Testis (tissue), 2 donors: ENCODE measurements at regions not wholly inside any gene's neighbourhood (a gene's known extent, or its start where the extent isn't known, plus 50 kb on each side); places are given as distances from the start of the nearest gene placed in this dataset.

Experiments
- DNase-seq: peaks from one replicate; pipeline ENCODE4 v3.0.0-alpha.2; 2019
- H3K27ac ChIP-seq, 2 donors: fragments of 200-600 bp; sonication (generic); one replicate each; pipeline ENCODE4 v1.5.1; 2019
- H3K27me3 ChIP-seq: fragments of 200-600 bp; sonication (generic); one replicate; pipeline ENCODE4 v1.5.1; 2019
- H3K36me3 ChIP-seq: fragments of 200-600 bp; sonication (generic); one replicate; pipeline ENCODE4 v1.5.1; 2017; ENCODE audit warnings: low read depth; ENCODE audit errors: missing control alignments
- H3K4me1 ChIP-seq: fragments of 200-600 bp; sonication (generic); one replicate; pipeline ENCODE4 v1.5.1; 2019
- H3K4me3 ChIP-seq, 2 donors: fragments of 200-600 bp; sonication (generic); one replicate each; pipeline ENCODE4 v1.5.1; 2017 to 2019
- H3K9me3 ChIP-seq: fragments of 200-600 bp; sonication (generic); one replicate; pipeline ENCODE4 v1.5.1; 2017
- POLR2A ChIP-seq: fragments of 450-650 bp; IDR thresholded peaks from one replicate; pipeline ENCODE4 v1.6.1; 2017; ENCODE audit warnings: antibody characterized with exemption, mild to moderate bottlenecking, moderate library complexity
- WGBS, 2 donors: methylation state at CpG; one replicate each; pipeline ENCODE4 v1.1.5; 2018; 5-methylcytosine and 5-hydroxymethylcytosine counted together
- intact Hi-C: fragments of 100-400 bp; cut with DNase I; formaldehyde crosslinking; loops from one replicate; pipeline ENCODE4 v1.15.1; 2023; ENCODE audit warnings: low total_unique reads
- TF ChIP-seq, protein P1 (sequence below), 3 experiments: fragments of 450-650 bp in 2 of 3; fragments of 200-600 bp in 1 of 3; sonication (generic) in 1 of 3; IDR thresholded peaks; one replicate each; pipeline ENCODE4 v1.5.1; 2016 to 2019; ENCODE audit warnings: antibody characterized with exemption in 3 of 3, mild to moderate bottlenecking in 2 of 3, moderate library complexity in 1 of 3

DNA sequence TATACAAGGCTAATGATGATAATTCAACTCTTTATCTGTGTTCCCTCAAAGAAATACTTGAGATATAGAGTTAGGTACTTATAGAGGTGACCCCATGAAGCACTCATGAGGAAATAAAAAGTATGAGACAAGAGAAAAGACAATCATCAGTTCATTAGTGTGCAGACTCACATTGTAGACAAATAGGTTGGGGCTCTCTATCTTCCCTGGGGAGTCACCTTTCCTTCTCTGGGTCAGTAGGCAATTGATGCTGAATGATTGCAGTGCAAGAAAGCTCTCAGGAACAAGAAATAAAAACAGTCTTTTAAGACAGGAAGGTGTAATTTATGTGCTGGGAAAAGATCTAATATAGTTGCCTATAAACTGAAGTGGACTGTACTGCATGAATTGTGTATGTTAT lies 1357.6 kb upstream of the EPHA6 start:
- Histone ChIP-seq H3K9me3 (no peaks in the 10 kb centered on the region), H3K4me3 (no peak overlapping the region), H3K27ac (no peak overlapping the region), H3K27me3 (no peaks in the 10 kb centered on the region), H3K4me1 (no peaks in the 10 kb centered on the region), H3K36me3 (no peaks in the 10 kb centered on the region)
- no peak for DNase-seq
- intact Hi-C loops: no loop called here
- TF ChIP-seq POLR2A: no peak
- TF ChIP-seq, protein P1, sequence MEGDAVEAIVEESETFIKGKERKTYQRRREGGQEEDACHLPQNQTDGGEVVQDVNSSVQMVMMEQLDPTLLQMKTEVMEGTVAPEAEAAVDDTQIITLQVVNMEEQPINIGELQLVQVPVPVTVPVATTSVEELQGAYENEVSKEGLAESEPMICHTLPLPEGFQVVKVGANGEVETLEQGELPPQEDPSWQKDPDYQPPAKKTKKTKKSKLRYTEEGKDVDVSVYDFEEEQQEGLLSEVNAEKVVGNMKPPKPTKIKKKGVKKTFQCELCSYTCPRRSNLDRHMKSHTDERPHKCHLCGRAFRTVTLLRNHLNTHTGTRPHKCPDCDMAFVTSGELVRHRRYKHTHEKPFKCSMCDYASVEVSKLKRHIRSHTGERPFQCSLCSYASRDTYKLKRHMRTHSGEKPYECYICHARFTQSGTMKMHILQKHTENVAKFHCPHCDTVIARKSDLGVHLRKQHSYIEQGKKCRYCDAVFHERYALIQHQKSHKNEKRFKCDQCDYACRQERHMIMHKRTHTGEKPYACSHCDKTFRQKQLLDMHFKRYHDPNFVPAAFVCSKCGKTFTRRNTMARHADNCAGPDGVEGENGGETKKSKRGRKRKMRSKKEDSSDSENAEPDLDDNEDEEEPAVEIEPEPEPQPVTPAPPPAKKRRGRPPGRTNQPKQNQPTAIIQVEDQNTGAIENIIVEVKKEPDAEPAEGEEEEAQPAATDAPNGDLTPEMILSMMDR (IDR thresholded peaks at IDR 0.05): no peak

DNA sequence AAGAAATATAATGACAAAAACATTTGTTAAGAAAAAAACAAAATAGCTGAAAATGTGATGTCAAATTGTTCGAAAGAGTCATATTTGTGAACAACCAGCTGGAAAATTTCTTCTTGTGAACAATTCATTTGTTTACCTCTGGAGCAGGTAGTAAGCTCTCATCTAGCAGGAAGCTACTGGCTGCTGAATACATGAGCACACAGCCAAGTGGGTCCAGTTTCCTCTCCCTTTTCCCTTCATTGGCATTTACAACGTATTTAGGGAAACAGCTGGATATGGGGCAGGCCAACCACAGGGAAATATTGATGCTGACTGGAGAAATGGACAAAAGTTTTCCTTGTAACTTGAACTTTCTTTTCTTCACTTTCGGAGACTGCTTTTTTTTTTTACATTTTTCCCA lies 1354.7 kb upstream of the EPHA6 start:
- H3K36me3 ChIP-seq: no peaks in the 10 kb centered on the region
- H3K4me1 ChIP-seq: no peaks in the 10 kb centered on the region
- H3K4me3 ChIP-seq: no peak overlapping the region
- H3K27me3 ChIP-seq: no peaks in the 10 kb centered on the region
- no peak for DNase-seq
- TF ChIP-seq, protein P1 (IDR thresholded peaks at IDR 0.05): no peak
- no peak for TF ChIP-seq POLR2A
- peak overlapping the region in 1 of 2 donors; percentile 59 for H3K27ac ChIP-seq
- intact Hi-C loops: no loop called here
- no peaks in the 10 kb centered on the region for H3K9me3 ChIP-seq
- 46 to 49% methylated on average over 3 of the region's 3 CpGs for WGBS, 2 donors

DNA sequence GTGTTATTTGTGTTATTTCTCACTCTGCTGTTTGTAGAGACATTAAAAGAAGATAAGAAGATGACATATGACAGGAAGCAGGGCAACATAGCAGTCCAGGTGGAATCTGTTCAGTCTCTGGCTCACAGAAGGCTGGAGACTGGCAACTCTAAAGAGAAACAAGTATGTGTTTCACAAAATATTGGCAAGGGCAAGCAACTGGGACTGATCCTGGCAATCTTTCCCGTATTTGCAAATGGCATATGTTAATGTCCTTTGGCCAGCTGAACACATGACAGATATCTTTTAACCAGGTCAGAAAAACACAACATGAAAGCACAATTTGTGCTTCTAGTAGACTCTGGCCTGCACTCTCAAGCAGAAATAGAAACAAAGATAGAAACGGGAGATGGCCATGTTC lies 1354.1 kb upstream of the EPHA6 start:
- no peaks in the 10 kb centered on the region for H3K36me3 ChIP-seq
- H3K27ac ChIP-seq: peak overlapping the region in 1 of 2 donors; percentile 59
- no peaks in the 10 kb centered on the region for H3K27me3 ChIP-seq
- no peaks in the 10 kb centered on the region for H3K9me3 ChIP-seq
- DNase-seq: peak; percentile 26
- TF ChIP-seq, protein P1 (IDR thresholded peaks at IDR 0.05): no peak
- TF ChIP-seq POLR2A: no peak
- 27 to 35% methylated on average over 2 of the region's 2 CpGs for WGBS, 2 donors
- no peak overlapping the region for H3K4me3 ChIP-seq
- intact Hi-C loops: no loop called here
- H3K4me1 ChIP-seq: no peaks in the 10 kb centered on the region

DNA sequence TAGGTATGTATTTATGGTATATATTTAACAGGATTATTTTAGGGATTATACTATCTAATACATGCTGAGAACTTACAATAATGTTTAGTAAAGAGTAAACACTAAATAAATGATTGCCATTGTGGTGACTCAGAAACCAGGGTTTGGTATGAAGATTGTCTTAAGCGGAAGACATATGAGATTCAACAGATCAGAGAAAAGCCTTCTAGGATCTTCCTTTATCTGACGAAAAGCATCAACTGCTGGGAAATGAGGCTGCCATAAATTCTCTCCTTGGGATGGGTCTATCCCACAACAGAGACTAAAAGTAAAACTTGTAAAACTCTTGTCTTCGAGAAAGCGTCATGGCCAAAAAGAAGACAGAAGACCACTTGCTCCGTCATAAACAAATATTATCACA lies 1352.2 kb upstream of the EPHA6 start:
- H3K27me3 ChIP-seq: no peaks in the 10 kb centered on the region
- TF ChIP-seq POLR2A: no peak
- TF ChIP-seq, protein P1 (IDR thresholded peaks at IDR 0.05): no peak
- H3K9me3 ChIP-seq: no peaks in the 10 kb centered on the region
- no peak overlapping the region for H3K4me3 ChIP-seq
- no peak for DNase-seq
- intact Hi-C loops: no loop called here
- no peaks in the 10 kb centered on the region for H3K36me3 ChIP-seq
- no peaks in the 10 kb centered on the region for H3K4me1 ChIP-seq
- no peak overlapping the region for H3K27ac ChIP-seq
- WGBS, 2 donors: 74 to 90% methylated on average over 5 of the region's 5 CpGs

DNA sequence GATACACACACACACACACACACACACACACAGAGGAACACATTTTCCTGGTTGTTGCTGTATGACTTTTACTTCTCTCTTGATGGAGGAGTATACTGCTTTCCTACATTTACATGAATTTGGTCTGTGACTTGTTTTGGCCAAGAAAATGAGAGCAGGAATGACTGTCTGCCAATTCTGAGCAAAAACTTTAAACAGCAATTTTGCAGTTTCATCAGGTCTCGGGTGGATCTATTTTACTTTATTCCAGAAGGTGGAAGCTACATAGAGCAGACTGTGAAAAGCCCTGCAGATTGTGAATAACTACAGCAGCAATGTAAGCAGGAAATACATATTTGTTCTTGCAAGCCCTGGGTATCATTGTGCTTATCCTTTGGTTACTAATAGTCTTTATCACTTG lies 1350.0 kb upstream of the EPHA6 start:
- H3K27me3 ChIP-seq: no peaks in the 10 kb centered on the region
- WGBS, 2 donors: 0 to 44% methylated on average over 1 of the region's 1 CpG
- H3K36me3 ChIP-seq: no peaks in the 10 kb centered on the region
- H3K9me3 ChIP-seq: no peaks in the 10 kb centered on the region
- no peak overlapping the region for H3K27ac ChIP-seq
- peaks cover 7% of the 10 kb centered on the region for H3K4me1 ChIP-seq
- DNase-seq: no peak
- intact Hi-C loops: no loop called here
- TF ChIP-seq, protein P1 (IDR thresholded peaks at IDR 0.05): no peak
- no peak for TF ChIP-seq POLR2A
- H3K4me3 ChIP-seq: no peak overlapping the region
